ENCODE measurements at regions not wholly inside any gene's neighbourhood (a gene's known extent, or its start where the extent isn't known, plus 50 kb on each side); places are given as distances from the start of the nearest gene placed in this dataset.

GRCh38 chr13:106795847-106796246 is 227.9 kb upstream of the ARGLU1 start:
- DNase-seq (ENCODE audit: low read depth): no peak

DNA sequence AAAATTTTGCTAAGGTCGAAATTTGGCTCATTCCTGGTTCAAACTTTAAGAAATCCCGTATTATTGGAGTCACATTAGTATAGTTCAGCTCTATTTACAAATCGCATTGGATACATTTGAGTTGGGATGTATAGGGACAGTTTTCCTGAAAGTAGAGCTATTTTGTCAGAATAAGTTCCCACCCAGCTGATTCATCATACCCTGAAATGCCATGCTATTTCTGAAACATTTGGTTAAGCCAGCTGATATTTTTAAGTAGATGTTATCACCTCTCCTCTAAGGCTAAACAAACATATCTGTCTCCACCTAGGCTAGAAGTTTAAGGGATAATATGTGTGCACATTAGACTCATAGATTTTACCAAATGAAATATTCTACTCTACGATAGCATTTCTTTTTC is 226.2 kb upstream of the ARGLU1 start:
- no peak for DNase-seq (ENCODE audit: low read depth)

GRCh38 chr13:106789911-106790310 is 222.0 kb upstream of the ARGLU1 start:
- DNase-seq (ENCODE audit: low read depth): no peak

- DNase-seq (ENCODE audit: low read depth): no peak
Observed at GRCh38 chr13:106786006-106786563, 218.1 kb upstream of the ARGLU1 start.

DNA sequence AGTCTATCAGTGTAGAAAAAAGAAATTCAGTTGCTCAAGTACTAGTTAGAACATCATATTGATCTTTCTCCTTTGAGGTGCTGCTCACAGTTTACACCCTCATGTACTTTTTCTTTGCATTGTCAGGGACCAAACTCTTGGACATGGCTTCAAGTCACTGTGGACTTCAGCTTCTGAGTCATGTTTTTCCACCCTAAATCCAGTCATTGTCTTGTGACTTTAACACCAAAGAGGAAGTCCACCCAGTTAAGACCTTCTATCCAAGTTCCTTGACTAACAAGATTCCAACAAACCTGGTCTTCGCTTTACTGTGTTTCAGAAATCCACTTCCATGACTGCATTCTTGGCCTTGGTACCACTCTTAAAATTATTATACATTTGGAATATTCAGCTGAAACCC is 206.7 kb upstream of the ARGLU1 start:
- no peak for DNase-seq (ENCODE audit: low read depth)

GRCh38 chr13:106772006-106772601 is 204.2 kb upstream of the ARGLU1 start:
- DNase-seq (ENCODE audit: low read depth): no peak

GRCh38 chr13:106768991-106769390 is 201.1 kb upstream of the ARGLU1 start:
- DNase-seq (ENCODE audit: low read depth): no peak

- DNase-seq (ENCODE audit: low read depth): no peak
Observed at GRCh38 chr13:106762708-106763107, 194.8 kb upstream of the ARGLU1 start.

- DNase-seq (ENCODE audit: low read depth): no peak
Observed at GRCh38 chr13:106756446-106756845, 188.5 kb upstream of the ARGLU1 start.

DNA sequence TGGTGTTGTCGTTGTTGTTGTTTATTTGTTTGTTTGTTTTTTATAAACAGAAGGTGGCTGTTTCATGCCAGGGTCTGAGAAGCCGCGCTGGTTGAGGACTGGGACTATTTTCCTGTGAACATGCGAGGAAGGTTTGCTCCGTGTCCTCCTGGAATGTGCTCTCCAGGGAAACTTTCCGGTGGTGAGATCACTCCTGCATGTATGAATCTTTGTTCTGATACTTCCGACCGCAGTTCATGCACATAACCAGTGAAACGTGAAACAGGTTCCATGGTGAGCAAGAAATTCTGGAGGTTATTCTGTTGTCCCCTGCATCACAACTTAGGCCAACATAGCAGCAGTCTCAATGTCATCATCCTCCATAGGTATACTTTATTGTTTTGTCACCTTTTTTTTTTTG is 187.6 kb upstream of the ARGLU1 start:
- no peak for DNase-seq (ENCODE audit: low read depth)

DNA sequence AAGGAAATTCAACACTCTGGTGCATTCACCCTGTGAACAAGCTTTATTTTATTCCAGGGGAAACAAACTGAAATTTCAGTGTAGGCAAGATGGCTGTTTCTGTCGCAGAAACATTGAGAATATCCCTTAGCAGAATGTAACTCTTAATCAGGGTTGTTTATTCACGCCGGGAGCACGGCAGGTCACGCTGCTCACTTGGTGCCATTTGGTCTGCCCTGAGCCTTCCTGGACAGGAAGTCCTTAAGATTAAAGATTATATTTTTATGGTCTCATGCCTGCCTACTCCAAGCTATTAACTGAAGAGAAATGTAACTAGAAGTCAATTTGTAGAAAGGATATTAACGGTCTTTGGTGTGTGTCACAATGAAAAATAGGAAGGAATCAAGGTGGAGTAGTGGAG is 185.3 kb upstream of the ARGLU1 start:
- no peak for DNase-seq (ENCODE audit: low read depth)

GRCh38 chr13:106752584-106753170 is 184.7 kb upstream of the ARGLU1 start:
- DNase-seq (ENCODE audit: low read depth): no peak

DNA sequence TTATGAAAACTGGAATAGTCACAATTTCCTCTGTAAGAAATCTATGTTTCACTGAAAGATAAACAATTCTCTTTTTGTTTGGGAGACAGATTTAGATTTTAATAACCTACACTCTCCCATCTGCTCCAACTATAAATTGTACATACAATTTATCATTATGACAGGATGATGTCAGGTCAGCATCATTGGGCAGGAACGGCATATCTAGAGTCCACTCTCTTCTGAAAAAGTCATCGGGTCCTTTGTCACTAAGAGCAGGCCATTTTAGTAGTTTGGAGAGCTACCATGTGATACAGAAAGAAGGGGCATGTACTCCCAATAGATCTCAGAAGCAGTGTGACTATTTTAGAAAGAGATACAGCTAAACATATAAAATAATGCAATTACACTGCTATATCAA is 180.8 kb upstream of the ARGLU1 start:
- no peak for DNase-seq (ENCODE audit: low read depth)

DNA sequence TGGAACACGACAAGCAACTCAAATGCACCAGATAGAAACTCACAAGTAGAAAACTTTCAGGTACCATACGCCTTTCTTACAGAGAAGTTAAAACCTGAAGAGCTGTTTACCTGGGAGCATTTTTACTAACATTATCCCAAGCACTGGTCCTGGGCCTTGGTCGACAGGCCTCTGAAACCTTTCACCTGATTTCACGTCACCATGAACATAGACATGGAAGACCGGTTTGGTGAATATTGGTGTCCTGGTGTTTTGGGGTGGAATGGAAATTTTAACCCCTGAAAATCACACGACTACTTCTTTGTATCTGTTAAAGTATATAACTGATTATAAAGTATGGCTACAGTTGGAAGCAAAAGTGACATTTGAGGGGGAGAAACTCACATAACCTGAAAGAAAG is 176.6 kb upstream of the ARGLU1 start:
- no peak for DNase-seq (ENCODE audit: low read depth)

- no peak for DNase-seq (ENCODE audit: low read depth)
Observed at GRCh38 chr13:106738186-106738678, 170.3 kb upstream of the ARGLU1 start.

DNA sequence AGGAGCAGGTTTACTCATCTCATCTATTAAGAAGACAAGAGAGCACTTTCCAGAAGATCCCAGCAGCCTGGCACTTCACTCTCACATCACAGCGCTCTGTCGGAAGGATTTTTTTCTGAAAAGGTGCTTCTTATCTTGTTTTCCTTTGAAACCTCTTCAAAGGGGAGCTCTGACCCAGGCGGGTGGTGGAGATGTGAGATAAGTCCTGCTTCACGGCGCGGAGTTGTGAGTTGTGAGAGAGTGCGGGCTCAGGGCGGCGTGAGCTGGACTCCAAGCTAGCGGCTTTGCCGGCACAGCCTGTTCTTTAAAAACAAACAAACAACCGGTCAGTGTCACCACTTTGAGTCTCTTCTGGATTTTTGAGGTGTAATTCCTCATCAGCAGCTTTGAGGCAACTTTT is 169.0 kb upstream of the ARGLU1 start:
- DNase-seq (ENCODE audit: low read depth): no peak

- DNase-seq (ENCODE audit: low read depth): no peak
Observed at GRCh38 chr13:106734198-106734597, 166.3 kb upstream of the ARGLU1 start.

DNA sequence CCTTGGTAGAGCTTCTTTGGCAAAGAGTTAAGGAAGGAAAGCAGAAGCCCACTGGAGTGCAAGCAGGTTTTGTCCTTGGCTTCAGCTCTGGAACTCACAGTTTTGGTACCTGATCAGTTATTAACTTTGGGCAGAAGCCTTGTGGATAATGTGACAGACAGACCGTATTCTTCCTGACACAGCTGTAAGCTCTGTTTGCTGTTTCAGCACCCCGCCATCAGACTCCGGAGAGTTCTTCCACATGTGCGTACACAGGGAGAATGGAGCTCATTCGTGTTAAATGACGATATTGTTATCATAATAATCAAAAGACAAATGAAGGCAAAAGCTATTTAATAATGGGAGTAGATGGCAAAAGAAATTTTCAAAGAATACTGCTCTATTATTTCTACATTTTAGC is 155.1 kb upstream of the ARGLU1 start:
- no peak for DNase-seq (ENCODE audit: low read depth)

DNA sequence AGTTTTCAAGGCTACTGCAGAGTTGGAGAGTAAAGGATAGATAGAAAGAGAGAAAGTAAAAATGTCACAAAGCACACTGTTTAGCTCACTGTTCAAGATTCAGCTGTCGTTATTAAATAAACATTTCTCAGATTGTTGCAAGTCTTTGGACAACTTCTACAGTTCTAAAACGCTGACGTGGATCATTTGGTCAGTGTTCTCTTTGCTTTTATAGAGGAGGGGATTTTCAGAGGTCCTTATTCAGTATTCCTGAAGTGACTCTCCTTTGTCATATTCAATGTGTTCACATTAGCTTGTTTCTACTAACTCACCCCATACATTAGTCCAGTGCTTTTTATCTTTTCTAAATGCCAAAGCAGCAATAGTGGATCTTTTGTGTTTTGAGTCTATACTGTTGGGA is 154.7 kb upstream of the ARGLU1 start:
- no peak for DNase-seq (ENCODE audit: low read depth)

DNA sequence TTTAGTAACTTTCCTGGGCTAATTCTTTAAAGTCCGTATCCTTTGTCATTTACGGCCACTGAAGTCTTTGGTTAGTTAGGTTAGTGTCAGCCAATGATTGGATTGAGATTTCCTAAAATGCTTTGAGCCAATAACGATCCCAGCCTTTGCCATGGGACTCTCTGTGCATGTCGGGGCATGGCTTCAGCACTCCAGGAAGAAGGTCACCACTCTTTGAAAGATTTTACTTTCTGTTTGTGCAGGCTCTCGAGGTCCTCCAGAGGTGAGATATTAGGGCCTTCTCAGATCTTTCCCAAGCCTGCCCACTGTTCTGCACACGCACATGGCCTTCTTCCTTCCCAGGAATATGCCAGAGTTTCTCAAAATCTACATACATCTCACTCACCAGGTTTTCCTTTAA is 153.7 kb upstream of the ARGLU1 start:
- DNase-seq (ENCODE audit: low read depth): no peak

GRCh38 chr13:106714271-106714982 is 146.5 kb upstream of the ARGLU1 start:
- no peak for DNase-seq (ENCODE audit: low read depth)

DNA sequence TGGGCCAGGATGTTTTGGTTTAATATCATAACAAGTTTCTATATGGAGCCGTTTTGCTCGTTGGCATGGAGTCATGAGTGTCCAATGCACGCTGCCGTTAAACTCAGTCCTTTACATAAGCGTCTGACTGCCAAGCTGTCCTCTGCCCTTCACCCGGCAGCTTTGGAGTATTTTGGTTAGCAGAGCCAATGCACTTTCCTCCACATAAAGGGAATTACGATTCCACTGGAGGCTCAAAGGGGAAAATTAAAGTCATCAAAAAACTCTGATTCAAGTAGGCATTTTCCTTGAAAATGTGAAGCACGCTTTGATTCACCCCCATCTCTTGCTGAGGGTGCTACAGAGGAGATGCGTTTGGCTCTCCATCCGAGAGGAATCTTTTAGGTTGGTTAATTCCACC is 144.4 kb upstream of the ARGLU1 start:
- DNase-seq (ENCODE audit: low read depth): no peak

DNA sequence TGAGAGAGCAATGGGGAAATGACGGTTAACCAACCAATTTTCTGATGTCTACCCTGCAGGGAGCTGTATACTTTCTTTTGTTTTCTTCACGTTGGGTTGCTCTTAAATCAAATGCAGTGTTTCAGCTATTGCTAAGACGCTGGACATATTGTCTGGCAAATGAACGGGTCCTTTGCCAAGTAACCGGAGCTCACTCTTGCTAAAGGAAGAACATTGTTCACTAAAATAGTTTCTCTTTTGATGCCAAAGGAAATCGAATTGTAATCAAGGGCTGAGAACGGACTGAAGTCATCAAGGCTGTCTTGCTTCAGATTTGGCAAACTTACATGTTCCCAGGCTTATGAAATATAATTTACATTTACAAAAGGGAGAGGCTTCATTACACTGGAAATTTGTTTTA is 142.3 kb upstream of the ARGLU1 start:
- DNase-seq (ENCODE audit: low read depth): no peak

All from HS-27A (cell line).